ENCODE measurements at regions not wholly inside any gene's neighbourhood (a gene's known extent, or its start where the extent isn't known, plus 50 kb on each side); places are given as distances from the start of the nearest gene placed in this dataset.
"Not testable (repeated sequence)": the region's sequence is repeated elsewhere in the genome, so short reads cannot be mapped to it uniquely, and the experiment has no call there.

DNA sequence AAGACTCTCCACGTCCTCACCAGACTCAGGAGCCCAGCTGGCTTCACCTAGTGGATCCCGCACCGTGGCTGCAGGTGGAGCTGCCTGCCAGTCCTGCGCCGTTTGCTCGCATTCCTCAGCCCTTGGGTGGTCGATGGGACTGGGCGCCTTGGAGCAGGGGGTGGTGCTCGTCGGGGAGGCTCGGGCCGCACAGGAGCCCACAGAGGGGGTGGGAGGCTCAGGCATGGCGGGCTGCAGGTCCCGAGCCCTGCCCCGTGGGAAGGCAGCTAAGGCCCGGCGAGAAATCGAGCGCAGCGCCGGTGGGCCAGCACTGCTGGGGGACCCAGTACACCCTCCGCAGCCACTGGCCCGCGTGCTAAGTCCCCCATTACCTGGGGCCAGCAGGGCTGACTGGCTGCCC, 76.9 kb upstream of the AMN1 start:
- not testable (repeated sequence) for H3K79me1 ChIP-seq (ENCODE audit: insufficient read depth, low read depth, low read length, poor library complexity, severe bottlenecking); H2AFZ ChIP-seq (ENCODE audit: low read length); H4K20me1 ChIP-seq (ENCODE audit: control insufficient read depth, insufficient read depth, insufficient read length); H4K8ac ChIP-seq (replicated peaks; ENCODE audit: insufficient read length, low read depth, low read length); H3K56ac ChIP-seq (ENCODE audit: insufficient read length, low read depth, low read length); H3K23ac ChIP-seq (ENCODE audit: insufficient read length, low read depth, low read length); H3K4me3 Mint-ChIP-seq; H3T11ph ChIP-seq (ENCODE audit: low read length); H3K14ac ChIP-seq (ENCODE audit: insufficient read depth, low read length); H2BK20ac ChIP-seq (ENCODE audit: low read depth, low read length, poor library complexity, severe bottlenecking); H3K4me2 ChIP-seq (ENCODE audit: insufficient read depth, insufficient read length, low read length); H3K36me3 Mint-ChIP-seq (ENCODE audit: insufficient read depth in 1 of 3, low read depth in 3 of 3); H3K27me3 ChIP-seq (ENCODE audit: insufficient read depth, low read length); DNase-seq; H3K23me2 ChIP-seq (ENCODE audit: insufficient read length, low read depth, low read length, poor library complexity, severe bottlenecking); H4K5ac ChIP-seq (ENCODE audit: insufficient read length, low read depth, low read length); H2BK5ac ChIP-seq (ENCODE audit: insufficient read length, low read length); H3K79me2 ChIP-seq (ENCODE audit: insufficient read depth, low read length); H3K9ac ChIP-seq (ENCODE audit: extremely low read depth, insufficient read length, low read length); H3K4me1 ChIP-seq (ENCODE audit: insufficient read depth, low read length); H2BK12ac ChIP-seq (ENCODE audit: insufficient read length, low read depth, low read length); H2AK5ac ChIP-seq (ENCODE audit: insufficient read length, low read length); H3K4ac ChIP-seq (ENCODE audit: low read depth, low read length); H3K18ac ChIP-seq (ENCODE audit: insufficient read length, low read depth, low read length); H3K27ac ChIP-seq (ENCODE audit: insufficient read length, low read depth, low read length); H2BK120ac ChIP-seq (ENCODE audit: low read depth, low read length, poor library complexity, severe bottlenecking); H3K27me3 Mint-ChIP-seq (ENCODE audit: low read depth); H3K9me3 ChIP-seq (ENCODE audit: control insufficient read depth, low read depth, low read length); H2BK15ac ChIP-seq (ENCODE audit: low read depth, low read length); H3K27ac Mint-ChIP-seq; H4K91ac ChIP-seq (ENCODE audit: insufficient read length, low read depth, low read length); H3K9me3 Mint-ChIP-seq
- WGBS (ENCODE audit: extremely low coverage, insufficient read length, low lambda C conversion rate) = no CpG with 5 or more reads among the region's 24 CpGs
- peaks cover 22 to 25% of the 10 kb centered on the region in 2 experiments for H3K4me1 Mint-ChIP-seq

DNA sequence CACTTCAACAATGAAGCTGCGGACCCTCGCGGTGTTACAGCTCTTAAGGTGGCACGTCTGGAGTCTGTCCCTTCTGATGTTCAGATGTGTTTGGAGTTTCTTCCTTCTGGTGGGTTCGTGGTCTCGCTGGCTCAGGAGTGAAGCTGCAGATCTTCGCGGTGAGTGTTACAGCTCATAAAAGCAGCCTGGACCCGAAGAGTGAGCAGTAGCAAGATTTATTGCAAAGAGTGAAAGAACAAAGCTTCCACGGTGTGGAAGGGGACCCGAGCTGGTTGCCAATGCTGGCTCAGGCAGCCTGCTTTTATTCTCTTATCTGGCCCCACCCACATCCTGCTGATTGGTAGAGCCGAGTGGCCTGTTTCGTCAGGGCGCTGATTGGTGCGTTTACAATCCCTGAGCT, 75.9 kb upstream of the AMN1 start:
- H4K20me1 ChIP-seq (ENCODE audit: control insufficient read depth, insufficient read depth, insufficient read length); H3K9me3 Mint-ChIP-seq; H3T11ph ChIP-seq (ENCODE audit: low read length); H2BK120ac ChIP-seq (ENCODE audit: low read depth, low read length, poor library complexity, severe bottlenecking); H3K14ac ChIP-seq (ENCODE audit: insufficient read depth, low read length); H2AK5ac ChIP-seq (ENCODE audit: insufficient read length, low read length); DNase-seq; H3K79me2 ChIP-seq (ENCODE audit: insufficient read depth, low read length); H3K4ac ChIP-seq (ENCODE audit: low read depth, low read length); H3K4me3 Mint-ChIP-seq; H3K27me3 Mint-ChIP-seq (ENCODE audit: low read depth); H3K27ac ChIP-seq (ENCODE audit: insufficient read length, low read depth, low read length); H2AFZ ChIP-seq (ENCODE audit: low read length); H2BK12ac ChIP-seq (ENCODE audit: insufficient read length, low read depth, low read length); H2BK5ac ChIP-seq (ENCODE audit: insufficient read length, low read length); H3K9me3 ChIP-seq (ENCODE audit: control insufficient read depth, low read depth, low read length); H4K8ac ChIP-seq (replicated peaks; ENCODE audit: insufficient read length, low read depth, low read length); H2BK20ac ChIP-seq (ENCODE audit: low read depth, low read length, poor library complexity, severe bottlenecking); H3K36me3 Mint-ChIP-seq (ENCODE audit: insufficient read depth in 1 of 3, low read depth in 3 of 3); H3K79me1 ChIP-seq (ENCODE audit: insufficient read depth, low read depth, low read length, poor library complexity, severe bottlenecking); H3K18ac ChIP-seq (ENCODE audit: insufficient read length, low read depth, low read length); H3K23me2 ChIP-seq (ENCODE audit: insufficient read length, low read depth, low read length, poor library complexity, severe bottlenecking); H2BK15ac ChIP-seq (ENCODE audit: low read depth, low read length); H3K27me3 ChIP-seq (ENCODE audit: insufficient read depth, low read length); H4K91ac ChIP-seq (ENCODE audit: insufficient read length, low read depth, low read length); H3K4me2 ChIP-seq (ENCODE audit: insufficient read depth, insufficient read length, low read length); H3K56ac ChIP-seq (ENCODE audit: insufficient read length, low read depth, low read length); H4K5ac ChIP-seq (ENCODE audit: insufficient read length, low read depth, low read length); H3K9ac ChIP-seq (ENCODE audit: extremely low read depth, insufficient read length, low read length); H3K23ac ChIP-seq (ENCODE audit: insufficient read length, low read depth, low read length); H3K4me1 ChIP-seq (ENCODE audit: insufficient read depth, low read length): not testable (repeated sequence)
- Mint-ChIP-seq H3K27ac (peak overlapping the region in 1 of 3 experiments; percentile 69; a peak in 1 of 7 replicates), H3K4me1 (peaks cover 22 to 25% of the 10 kb centered on the region in 2 experiments)
- no CpG with 5 or more reads among the region's 15 CpGs for WGBS (ENCODE audit: extremely low coverage, insufficient read length, low lambda C conversion rate)
